Mesothelial cell of epicardium (in vitro differentiated cells): ENCODE measurements at regions not wholly inside any gene's neighbourhood (a gene's known extent, or its start where the extent isn't known, plus 50 kb on each side); places are given as distances from the start of the nearest gene placed in this dataset.
A peak's percentile ranks its signal among the peaks of the same experiment; 100 is the strongest.

ENCODE experiments used
- DNase-seq, 2 experiments: peaks; one replicate each; pipeline ENCODE4 v3.0.0; 2021; ENCODE audit warnings: low spot score in 2 of 2; ENCODE audit not compliant: unreplicated experiment in 2 of 2
- H3K27ac Mint-ChIP-seq: 2 replicates; pipeline ENCODE4 v1.8.0; 2021; ENCODE audit warnings: mixed read lengths
- H3K27me3 Mint-ChIP-seq: 2 replicates; pipeline ENCODE4 v1.8.0; 2021; ENCODE audit warnings: low read depth, mixed read lengths
- H3K36me3 Mint-ChIP-seq: 2 replicates; pipeline ENCODE4 v1.8.0; 2021; ENCODE audit warnings: mixed read lengths
- H3K4me1 Mint-ChIP-seq: 2 replicates; pipeline ENCODE4 v1.8.0; 2021; ENCODE audit warnings: mixed read lengths
- H3K4me3 Mint-ChIP-seq: 2 replicates; pipeline ENCODE4 v1.8.0; 2021; ENCODE audit warnings: mild to moderate bottlenecking, moderate library complexity, mixed read lengths
- H3K9me3 Mint-ChIP-seq: 2 replicates; pipeline ENCODE4 v1.8.0; 2021; ENCODE audit warnings: mixed read lengths
- CTCF ChIP-seq: fragments of 200-600 bp; sonication (generic); IDR thresholded peaks from one replicate; pipeline ENCODE4 v1.5.0; 2021; ENCODE audit warnings: antibody characterized with exemption; ENCODE audit not compliant: unreplicated experiment

- no peak overlapping the region for H3K27ac Mint-ChIP-seq
These were observed 588.7 kb downstream of the CPS1 start for GRCh38 chr2:211144974-211145665.

GRCh38 chr2:211149731-211150130 is 593.3 kb downstream of the CPS1 start:
- TF ChIP-seq CTCF = no peak
- no peak for DNase-seq

More at GRCh38 chr2:211144974-211145665, 588.7 kb downstream of the CPS1 start:
- DNase-seq = no peak
- no peak for TF ChIP-seq CTCF
- Mint-ChIP-seq H3K4me3 (no peak overlapping the region), H3K36me3 (no peaks in the 10 kb centered on the region), H3K9me3 (peaks cover 19% of the 10 kb centered on the region), H3K27me3 (no peaks in the 10 kb centered on the region), H3K4me1 (no peaks in the 10 kb centered on the region)

GRCh38 chr2:211157211-211157610 is 600.8 kb downstream of the CPS1 start:
- DNase-seq = no peak
- Mint-ChIP-seq H3K36me3 (no peaks in the 10 kb centered on the region), H3K4me3 (no peak overlapping the region), H3K27me3 (no peaks in the 10 kb centered on the region), H3K9me3 (no peaks in the 10 kb centered on the region), H3K27ac (no peak overlapping the region), H3K4me1 (no peaks in the 10 kb centered on the region)
- TF ChIP-seq CTCF = no peak

More at GRCh38 chr2:211149731-211150130, 593.3 kb downstream of the CPS1 start:
- H3K27ac Mint-ChIP-seq = no peak overlapping the region
- no peak overlapping the region for H3K4me3 Mint-ChIP-seq
- H3K27me3 Mint-ChIP-seq = no peaks in the 10 kb centered on the region
- H3K9me3 Mint-ChIP-seq = no peaks in the 10 kb centered on the region
- H3K4me1 Mint-ChIP-seq = no peaks in the 10 kb centered on the region
- H3K36me3 Mint-ChIP-seq = no peaks in the 10 kb centered on the region

DNA sequence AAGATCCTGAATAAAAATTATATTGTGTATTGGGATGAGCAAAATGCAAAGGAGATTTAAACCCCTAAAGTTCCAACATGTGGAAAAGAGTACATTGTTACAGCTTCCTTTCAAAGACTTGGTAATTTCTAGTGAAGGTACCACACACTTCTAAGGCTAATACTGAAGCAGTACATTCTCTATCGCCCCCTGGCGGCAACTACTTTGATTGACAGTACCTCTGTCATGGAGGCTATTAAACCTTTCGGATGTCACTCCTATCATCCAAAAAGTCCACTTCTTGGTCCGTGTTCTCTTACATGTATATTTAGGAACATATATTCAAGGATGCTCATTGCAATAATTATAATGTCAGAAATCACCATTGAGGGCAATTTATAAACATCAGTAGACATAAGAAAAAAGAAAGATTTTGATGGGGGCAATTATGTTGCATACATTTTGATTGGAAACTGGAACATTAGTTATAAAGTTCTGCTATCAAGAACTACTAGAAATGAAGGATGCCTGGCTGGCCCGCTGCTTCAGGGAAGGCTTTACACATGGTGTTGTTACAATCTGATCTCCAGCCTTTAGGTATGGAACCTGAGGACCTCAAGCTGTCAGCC is 601.6 kb downstream of the CPS1 start:
- no peaks in the 10 kb centered on the region for H3K27me3 Mint-ChIP-seq
- H3K36me3 Mint-ChIP-seq = no peaks in the 10 kb centered on the region
- TF ChIP-seq CTCF = peak; percentile 87
- no peak overlapping the region for H3K4me3 Mint-ChIP-seq
- no peaks in the 10 kb centered on the region for H3K4me1 Mint-ChIP-seq
- no peaks in the 10 kb centered on the region for H3K9me3 Mint-ChIP-seq
- no peak overlapping the region for H3K27ac Mint-ChIP-seq
- peak; percentile 55 to 76 for DNase-seq

- Mint-ChIP-seq H3K4me3 (no peak overlapping the region), H3K9me3 (no peaks in the 10 kb centered on the region), H3K27ac (no peak overlapping the region), H3K36me3 (no peaks in the 10 kb centered on the region), H3K4me1 (no peaks in the 10 kb centered on the region), H3K27me3 (no peaks in the 10 kb centered on the region)
- DNase-seq = no peak
- TF ChIP-seq CTCF = no peak
These were observed 603.6 kb downstream of the CPS1 start for GRCh38 chr2:211159972-211160371.
